IMR-90 (cell line): ENCODE measurements at regions not wholly inside any gene's neighbourhood (a gene's known extent, or its start where the extent isn't known, plus 50 kb on each side); places are given as distances from the start of the nearest gene placed in this dataset.

Experiments
- ATAC-seq: fragments of 200-7000 bp; cut with Tn5 transposase; 2 replicates; pipeline ENCODE4 v1.9.1; 2020; ENCODE audit warnings: low read depth, mild to moderate bottlenecking, moderate library complexity
- BruUV-seq: library from RNA; stranded (reverse); fragments of 400-500 nt; replicated peaks from 2 replicates; lab custom pipeline; 2021; lab: Mats Ljungman, UMichigan
- CTCF ChIA-PET: fragments of 300-600 bp; formaldehyde crosslinking; extraction: SDS; loops from one replicate; lab custom pipeline; 2021; ENCODE audit warnings: antibody characterized with exemption; lab: Yijun Ruan, JAX
- POLR2A ChIA-PET: fragments of 300-600 bp; sonication (Branson Sonifier 250); formaldehyde crosslinking; loops from one replicate; lab custom pipeline; 2022; ENCODE audit warnings: antibody characterized with exemption; ENCODE audit not compliant: unreplicated experiment; lab: Charles Lee
- DNase-seq: peaks from one replicate; pipeline ENCODE4 v3.0.0; 2013
- H2AFZ ChIP-seq: replicated peaks from 2 replicates; pipeline ENCODE3; 2013; ENCODE audit warnings: low read length, mild to moderate bottlenecking; ENCODE audit not compliant: poor library complexity
- H2AK5ac ChIP-seq: 2 replicates; pipeline ENCODE4 v1.6.1; 2013; ENCODE audit warnings: low read depth, low read length, inconsistent platforms
- H2AK9ac ChIP-seq: replicated peaks from 2 replicates; pipeline ENCODE3; 2013; ENCODE audit warnings: mild to moderate bottlenecking, low read depth, low read length, moderate library complexity; ENCODE audit not compliant: poor library complexity
- H2BK120ac ChIP-seq: 2 replicates; pipeline ENCODE4 v1.6.1; 2013; ENCODE audit warnings: low read depth, low read length, inconsistent platforms
- H2BK15ac ChIP-seq: 3 replicates; pipeline ENCODE4 v1.6.1; 2013; ENCODE audit warnings: low read depth, low read length, inconsistent platforms
- H2BK20ac ChIP-seq: 2 replicates; pipeline ENCODE4 v1.6.1; 2013; ENCODE audit warnings: low read depth, mild to moderate bottlenecking, inconsistent platforms, low read length, moderate library complexity
- H2BK5ac ChIP-seq: 2 replicates; pipeline ENCODE4 v1.6.1; 2013; ENCODE audit warnings: mild to moderate bottlenecking, low read depth, low read length, inconsistent platforms; ENCODE audit not compliant: poor library complexity, severe bottlenecking
- H3K14ac ChIP-seq: replicated peaks from 2 replicates; pipeline ENCODE4 v1.6.1; 2013; ENCODE audit warnings: low read depth, low read length, inconsistent platforms
- H3K18ac ChIP-seq: 2 replicates; pipeline ENCODE4 v1.6.1; 2013; ENCODE audit warnings: low read depth, low read length, control low read depth
- H3K23ac ChIP-seq: 2 replicates; pipeline ENCODE4 v1.6.1; 2013; ENCODE audit warnings: low read depth, low read length, inconsistent platforms
- H3K27ac ChIP-seq: 2 replicates; pipeline ENCODE4 v1.5.1; 2013; ENCODE audit warnings: mild to moderate bottlenecking, control low read depth, low read length; ENCODE audit not compliant: insufficient read depth
- H3K27me3 ChIP-seq: 2 replicates; pipeline ENCODE4 v1.6.1; 2013; ENCODE audit warnings: low read length; ENCODE audit not compliant: control insufficient read depth, insufficient read depth
- H3K36me3 ChIP-seq: 2 replicates; pipeline ENCODE4 v1.6.1; 2013; ENCODE audit warnings: low read length, mixed read lengths; ENCODE audit not compliant: control insufficient read depth, insufficient read depth
- H3K4ac ChIP-seq: 2 replicates; pipeline ENCODE4 v1.6.1; 2013; ENCODE audit warnings: low read depth, low read length, inconsistent platforms
- H3K4me1 ChIP-seq: 2 replicates; pipeline ENCODE4 v1.6.1; 2013; ENCODE audit warnings: low read length, mixed read lengths; ENCODE audit not compliant: control insufficient read depth, insufficient read depth
- H3K4me2 ChIP-seq: 2 replicates; pipeline ENCODE4 v1.6.1; 2013; ENCODE audit warnings: low read depth, mild to moderate bottlenecking, control low read depth, low read length, moderate library complexity
- H3K4me3 ChIP-seq: 2 replicates; pipeline ENCODE4 v1.5.1; 2013; ENCODE audit warnings: low read depth, mild to moderate bottlenecking, control low read depth, low read length, moderate library complexity; ENCODE audit not compliant: insufficient read depth
- H3K56ac ChIP-seq: 2 replicates; pipeline ENCODE4 v1.6.1; 2013; ENCODE audit warnings: low read length, inconsistent platforms; ENCODE audit not compliant: insufficient read depth; ENCODE audit errors: extremely low read depth
- H3K79me1 ChIP-seq, 2 experiments: 2 replicates each; pipeline ENCODE4 v1.6.1; 2013; ENCODE audit warnings: low read length in 2 of 2, inconsistent platforms in 1 of 2, low read depth in 1 of 2
- H3K9ac ChIP-seq: 2 replicates; pipeline ENCODE4 v1.6.1; 2013; ENCODE audit warnings: low read depth, low read length, control low read depth
- H3K9me1 ChIP-seq: 2 replicates; pipeline ENCODE4 v1.6.1; 2013; ENCODE audit warnings: low read length, inconsistent platforms; ENCODE audit not compliant: insufficient read depth
- H3K9me3 ChIP-seq: 2 replicates; pipeline ENCODE4 v1.6.1; 2013; ENCODE audit warnings: low read length; ENCODE audit not compliant: control insufficient read depth, insufficient read depth
- H4K20me1 ChIP-seq: 2 replicates; pipeline ENCODE4 v1.6.1; 2013; ENCODE audit warnings: low read length, inconsistent platforms; ENCODE audit not compliant: insufficient read depth
- H4K5ac ChIP-seq: 2 replicates; pipeline ENCODE4 v1.6.1; 2013; ENCODE audit warnings: mild to moderate bottlenecking, low read depth, low read length, control low read depth
- H4K8ac ChIP-seq, 2 experiments: 2 replicates each; pipeline ENCODE4 v1.6.1; 2013; ENCODE audit warnings: low read depth in 2 of 2, low read length in 2 of 2, control low read depth in 1 of 2, inconsistent platforms in 1 of 2
- H4K91ac ChIP-seq: 2 replicates; pipeline ENCODE4 v1.6.1; 2013; ENCODE audit warnings: low read depth, low read length, inconsistent platforms; ENCODE audit not compliant: insufficient read depth
- BHLHE40 ChIP-seq: fragments of 150-350 bp; IDR thresholded peaks from 2 replicates; pipeline ENCODE4 v1.6.1; 2016; ENCODE audit warnings: mild to moderate bottlenecking, low read depth, low read length
- CTCF ChIP-seq: conservative IDR thresholded peaks from 2 replicates; pipeline ENCODE4 v1.5.1; 2012; ENCODE audit warnings: mild to moderate bottlenecking, low read depth, low read length, improper control_type of control experiment
- MAZ ChIP-seq: IDR thresholded peaks from 2 replicates; pipeline ENCODE4 v1.6.1; 2012; ENCODE audit warnings: low read depth, mild to moderate bottlenecking, low read length, improper control_type of control experiment, moderate library complexity, borderline replicate concordance
- POLR2A ChIP-seq: IDR thresholded peaks from 2 replicates; pipeline ENCODE4 v1.6.1; 2012; ENCODE audit warnings: mild to moderate bottlenecking, low read depth, low read length
- RFX5 ChIP-seq: IDR thresholded peaks from 2 replicates; pipeline ENCODE4 v1.8.0; 2012; ENCODE audit warnings: low read depth, mild to moderate bottlenecking, low read length, moderate library complexity
- SMC3 ChIP-seq: fragments of 150-350 bp; IDR thresholded peaks from 2 replicates; pipeline ENCODE4 v1.6.1; 2016; ENCODE audit warnings: low read depth, mild to moderate bottlenecking, antibody characterized with exemption, low read length, moderate library complexity
- USF2 ChIP-seq: fragments of 150-350 bp; IDR thresholded peaks from 2 replicates; pipeline ENCODE4 v1.6.1; 2017; ENCODE audit warnings: mild to moderate bottlenecking, antibody characterized with exemption, low read length, low read depth
- WGBS, 2 experiments: methylation state at CpG; one replicate each; pipeline versions ENCODE4 v1.1.5 to v1.1.7; 2013; ENCODE audit warnings: missing lambda C conversion rate in 2 of 2; ENCODE audit not compliant: insufficient read length in 1 of 2; ENCODE audit errors: extremely low coverage in 2 of 2; 5-methylcytosine and 5-hydroxymethylcytosine counted together
- dilution Hi-C: fragments of 300-500 bp; cut with HindIII; formaldehyde crosslinking; loops from one replicate; pipeline ENCODE4 v1.14.3; 2018; ENCODE audit warnings: low sequenced_read_pairs; ENCODE audit not compliant: unreplicated experiment
- in situ Hi-C: fragments of 300-500 bp; cut with MboI; formaldehyde crosslinking; loops from 3 replicates; pipeline ENCODE4 v1.14.3; 2019; ENCODE audit warnings: low sequenced_read_pairs, inconsistent platforms, mixed read lengths
- intact Hi-C: fragments of 100-400 bp; cut with micrococcal nuclease; formaldehyde crosslinking; loops from 2 replicates; pipeline ENCODE4 v1.10.0; 2022

DNA sequence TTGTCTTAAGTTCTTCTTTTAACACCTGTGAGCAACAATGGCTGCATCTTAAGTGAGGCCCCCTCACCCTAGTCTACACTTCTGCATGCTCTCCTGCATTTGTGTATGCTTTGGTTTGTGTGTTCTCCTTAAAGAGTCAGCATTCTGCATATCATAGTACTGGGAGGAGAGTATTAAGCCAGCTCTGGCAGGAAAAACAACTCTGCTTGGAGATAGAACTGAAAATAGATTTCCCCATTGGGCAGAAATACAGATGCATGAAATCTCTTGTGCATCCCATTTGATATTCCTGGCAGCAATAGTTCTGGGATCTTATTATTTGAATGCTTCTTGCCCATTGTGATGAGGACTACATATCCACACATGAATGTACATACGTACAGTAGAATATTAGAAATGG lies 70.6 kb upstream of the PRICKLE1 start:
- Histone ChIP-seq H4K20me1 (no peaks in the 10 kb centered on the region), H2AFZ (no peak overlapping the region), H3K27ac (no peak overlapping the region), H4K5ac (no peak overlapping the region), H3K18ac (no peak overlapping the region), H2BK120ac (no peak overlapping the region), H4K91ac (no peak overlapping the region), H3K36me3 (no peaks in the 10 kb centered on the region), H3K4ac (no peak overlapping the region), H3K27me3 (no peaks in the 10 kb centered on the region; the same call in 1 of the 2 replicates), H3K9me3 (no peaks in the 10 kb centered on the region), H2BK20ac (no peak overlapping the region), H3K4me2 (no peak overlapping the region), H3K9me1 (no peaks in the 10 kb centered on the region), H2AK5ac (no peak overlapping the region), H2BK15ac (no peak overlapping the region), H2BK5ac (no peak overlapping the region), H3K56ac (no peak overlapping the region), H3K14ac (no peak overlapping the region), H3K4me3 (no peak overlapping the region), H3K4me1 (no peaks in the 10 kb centered on the region), H3K9ac (no peak overlapping the region), H2AK9ac (no peak overlapping the region), H3K23ac (no peak overlapping the region), H4K8ac (no peak overlapping the region), H3K79me1 (no peaks in the 10 kb centered on the region)
- DNase-seq (no peak), ATAC-seq (no peak)
- TF ChIP-seq RFX5 (no peak), MAZ (no peak), BHLHE40 (no peak), USF2 (no peak), SMC3 (no peak), CTCF (no peak), POLR2A (no peak)
- ChIA-PET POLR2A (no interaction called here), CTCF (no interaction called here)
- intact Hi-C loops (no loop called here), dilution Hi-C loops (no loop called here), in situ Hi-C loops (no loop called here)
- WGBS, 2 experiments = no CpG with 5 or more reads among the region's 1 CpG
- BruUV-seq = no TSS peak
